Right forelimb (tissue), 1 donor: ENCODE measurements at regions not wholly inside any gene's neighbourhood (a gene's known extent, or its start where the extent isn't known, plus 50 kb on each side); places are given as distances from the start of the nearest gene placed in this dataset.

Experiments used
- DNase-seq: peaks from one replicate; pipeline ENCODE4 v3.0.0-alpha.2; 2018

- no peak for DNase-seq
These were observed 501.4 kb upstream of the MEF2C start for GRCh38 chr5:89384391-89384790.

- no peak for DNase-seq
These were observed 497.7 kb upstream of the MEF2C start for GRCh38 chr5:89380635-89381034.

GRCh38 chr5:89377767-89378455 lies 494.9 kb upstream of the MEF2C start:
- no peak for DNase-seq

GRCh38 chr5:89374818-89375521 lies 492.0 kb upstream of the MEF2C start:
- DNase-seq = no peak

- no peak for DNase-seq
These were observed 491.3 kb upstream of the MEF2C start for GRCh38 chr5:89374144-89374784.

- no peak for DNase-seq
These were observed 489.2 kb upstream of the MEF2C start for GRCh38 chr5:89372176-89372575.

- DNase-seq = no peak
These were observed 488.7 kb upstream of the MEF2C start for GRCh38 chr5:89371646-89372045.

GRCh38 chr5:89359046-89359445 lies 476.1 kb upstream of the MEF2C start:
- DNase-seq = no peak

GRCh38 chr5:89353837-89354551 lies 471.0 kb upstream of the MEF2C start:
- DNase-seq = no peak

- no peak for DNase-seq
These were observed 469.0 kb upstream of the MEF2C start for GRCh38 chr5:89351975-89352374.

- no peak for DNase-seq
These were observed 468.2 kb upstream of the MEF2C start for GRCh38 chr5:89351222-89351621.

- DNase-seq = no peak
These were observed 467.7 kb upstream of the MEF2C start for GRCh38 chr5:89350684-89351083.

- no peak for DNase-seq
These were observed 466.4 kb upstream of the MEF2C start for GRCh38 chr5:89349246-89349980.

- DNase-seq = no peak
These were observed 463.6 kb upstream of the MEF2C start for GRCh38 chr5:89346573-89346972.

- no peak for DNase-seq
These were observed 460.7 kb upstream of the MEF2C start for GRCh38 chr5:89343666-89344065.

- DNase-seq = no peak
These were observed 459.3 kb upstream of the MEF2C start for GRCh38 chr5:89342106-89342876.

- no peak for DNase-seq
These were observed 456.0 kb upstream of the MEF2C start for GRCh38 chr5:89338935-89339334.

GRCh38 chr5:89336111-89336510 lies 453.1 kb upstream of the MEF2C start:
- no peak for DNase-seq

GRCh38 chr5:89330140-89330539 lies 447.2 kb upstream of the MEF2C start:
- DNase-seq = no peak

- DNase-seq = no peak
These were observed 444.6 kb upstream of the MEF2C start for GRCh38 chr5:89327608-89328007.

GRCh38 chr5:89324990-89325389 lies 442.0 kb upstream of the MEF2C start:
- DNase-seq = no peak
